ENCODE measurements at regions not wholly inside any gene's neighbourhood (a gene's known extent, or its start where the extent isn't known, plus 50 kb on each side); places are given as distances from the start of the nearest gene placed in this dataset.
"Not testable (repeated sequence)": the region's sequence is repeated elsewhere in the genome, so short reads cannot be mapped to it uniquely, and the experiment has no call there.

DNA sequence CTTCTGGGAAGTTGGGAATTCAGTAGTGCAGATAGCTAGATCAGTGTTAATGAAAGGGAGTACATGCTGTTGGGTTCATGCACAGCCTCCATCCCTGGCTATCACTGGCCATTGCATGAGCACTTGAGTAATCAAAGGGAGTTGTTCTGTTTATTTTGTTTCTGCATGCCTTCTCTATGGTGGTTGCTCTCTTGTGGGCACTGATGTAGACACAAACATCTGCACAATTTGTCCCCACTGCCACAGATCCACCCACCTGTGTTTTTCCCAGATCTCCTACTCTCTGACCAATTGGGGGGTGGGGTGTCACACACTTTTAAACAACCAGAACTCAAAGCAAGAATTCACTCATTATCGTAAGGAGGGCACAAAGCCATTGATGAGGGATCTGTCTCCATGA is 89.7 kb upstream of the DHRS4 start:
- DNase-seq = no peak

DNA sequence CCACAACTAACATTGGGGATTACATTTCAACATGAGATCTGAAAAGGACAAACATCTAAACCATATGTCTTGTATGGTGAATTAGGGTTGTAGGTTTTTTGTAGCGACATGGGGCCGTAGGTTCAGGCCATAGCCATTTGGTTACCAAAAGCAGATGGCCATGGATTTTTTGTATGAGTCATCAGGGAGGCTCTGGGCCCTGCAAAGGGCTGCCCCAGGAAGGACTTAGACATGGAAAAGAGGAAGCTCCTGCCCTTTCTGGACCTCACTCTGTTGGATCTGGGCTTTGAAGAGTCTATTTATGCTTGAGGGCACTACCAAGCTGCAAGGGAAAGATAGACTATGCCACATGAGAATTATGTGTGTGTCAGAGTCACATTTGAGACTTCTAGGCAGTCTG is 89.3 kb upstream of the DHRS4 start:
- no peak for DNase-seq

DNA sequence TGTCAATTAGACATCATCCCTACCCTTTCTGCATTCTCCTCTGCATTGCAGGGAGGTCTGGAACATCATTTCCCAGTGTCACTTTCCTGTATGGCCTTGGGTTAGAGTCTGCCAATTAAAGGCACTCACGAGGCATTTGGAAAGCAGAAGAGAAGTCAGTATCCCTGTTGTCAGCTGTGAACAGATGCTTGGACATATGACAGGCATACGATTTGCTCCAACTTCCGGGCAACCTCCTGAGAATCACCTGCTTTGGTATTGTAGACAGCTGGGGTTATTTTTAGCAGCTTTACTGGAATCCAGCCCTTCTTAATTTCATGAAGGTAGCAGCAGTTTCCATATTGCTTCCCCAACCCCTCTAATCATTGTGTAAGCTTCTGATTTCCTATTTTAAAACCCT is 88.7 kb upstream of the DHRS4 start:
- DNase-seq = no peak

DNA sequence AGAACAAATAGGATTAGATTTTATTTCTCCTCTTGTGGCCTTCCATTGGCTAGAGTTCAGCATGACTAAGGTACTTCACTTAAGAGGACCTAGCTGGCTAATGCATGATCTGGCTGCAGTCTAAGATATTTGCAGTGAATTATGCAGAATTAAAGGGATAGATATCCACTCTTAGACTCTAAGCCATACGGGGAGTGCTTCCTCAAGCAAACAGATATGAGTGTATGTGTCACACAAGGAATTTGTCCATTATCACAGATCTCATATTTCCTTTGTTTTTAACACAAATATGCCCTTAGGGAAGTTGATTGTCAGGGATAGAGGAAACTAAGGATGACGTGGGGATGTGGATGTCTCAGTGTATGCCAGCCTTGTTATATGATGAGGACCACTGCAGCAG is 88.1 kb upstream of the DHRS4 start:
- DNase-seq = no peak

DNA sequence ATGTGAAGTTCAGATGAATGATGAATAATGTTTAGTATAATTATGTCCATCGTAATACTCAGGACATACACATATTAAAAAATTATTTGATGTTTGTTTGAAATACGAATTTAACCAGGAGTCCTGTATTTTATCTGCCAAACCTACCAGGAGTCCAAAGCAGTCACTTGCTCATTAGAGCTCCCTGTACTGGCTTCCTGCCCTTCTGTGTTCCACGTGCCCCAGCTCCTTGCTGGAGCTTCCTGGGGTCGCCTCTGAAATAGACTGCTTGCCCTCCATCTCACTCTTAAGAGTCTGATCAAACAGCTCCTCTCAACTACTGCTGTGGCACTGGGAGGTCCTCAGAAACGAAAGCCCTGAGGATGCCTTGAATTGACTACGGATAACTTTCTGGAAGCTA is 87.3 kb upstream of the DHRS4 start:
- DNase-seq = no peak

DNA sequence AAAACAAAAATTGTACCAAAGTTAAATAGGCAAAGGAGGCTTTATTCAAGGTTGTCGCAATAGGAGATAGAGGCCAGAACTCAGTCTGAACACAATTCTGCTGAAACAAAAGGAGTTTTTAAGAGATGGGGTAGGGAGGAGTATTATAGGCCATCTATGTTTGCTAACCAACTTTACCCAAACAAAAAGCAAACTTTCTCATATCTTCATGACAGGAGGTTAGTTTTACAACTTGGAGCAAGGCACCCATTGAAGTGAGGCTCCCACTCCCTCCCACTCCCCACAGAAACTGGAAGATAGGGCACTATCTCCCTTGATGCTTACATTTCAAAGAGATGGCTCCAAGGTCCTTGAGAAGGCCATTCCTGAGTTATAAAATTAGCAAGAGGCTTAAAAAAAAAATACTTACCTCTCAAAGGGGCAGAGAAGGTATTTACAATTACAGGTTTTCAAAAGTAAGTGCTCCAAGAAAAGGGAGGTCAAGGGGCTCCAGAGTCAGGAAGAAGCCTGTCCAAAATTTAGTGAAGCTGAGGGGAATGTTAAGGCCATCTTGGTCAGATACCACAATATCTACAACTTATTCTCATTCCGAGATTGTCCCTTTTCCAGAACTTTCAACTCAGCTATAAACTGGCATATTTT is 84.4 kb upstream of the DHRS4 start:
- no peak for DNase-seq

DNA sequence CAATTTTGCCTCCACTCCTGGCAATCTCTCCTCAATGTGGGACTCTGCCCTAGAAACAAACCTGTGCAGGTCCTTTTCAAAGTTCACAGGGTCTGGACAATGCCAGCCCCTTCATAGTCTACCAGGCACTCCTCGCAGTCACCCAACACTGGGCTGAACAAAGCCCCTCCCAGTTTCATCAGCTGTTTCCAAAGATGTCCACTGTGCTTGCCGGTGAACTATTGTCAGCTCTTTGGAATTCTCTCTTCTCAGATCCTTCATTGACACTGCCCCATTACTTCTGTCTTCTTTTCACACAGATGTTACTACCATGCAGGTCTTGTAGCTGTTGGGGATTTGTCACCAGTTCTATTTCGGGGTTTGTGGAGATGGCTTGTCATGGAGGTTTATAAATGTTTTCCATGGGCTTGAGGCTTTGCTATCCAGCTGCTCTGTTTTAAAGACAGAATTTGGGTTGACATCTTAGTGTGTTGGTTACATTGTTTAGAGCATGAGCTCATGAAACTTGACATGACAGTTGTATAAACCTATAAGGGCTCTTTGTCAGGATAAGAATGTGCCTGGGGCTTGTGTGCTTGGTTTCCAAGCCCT is 77.3 kb upstream of the DHRS4 start:
- DNase-seq = no peak

DNA sequence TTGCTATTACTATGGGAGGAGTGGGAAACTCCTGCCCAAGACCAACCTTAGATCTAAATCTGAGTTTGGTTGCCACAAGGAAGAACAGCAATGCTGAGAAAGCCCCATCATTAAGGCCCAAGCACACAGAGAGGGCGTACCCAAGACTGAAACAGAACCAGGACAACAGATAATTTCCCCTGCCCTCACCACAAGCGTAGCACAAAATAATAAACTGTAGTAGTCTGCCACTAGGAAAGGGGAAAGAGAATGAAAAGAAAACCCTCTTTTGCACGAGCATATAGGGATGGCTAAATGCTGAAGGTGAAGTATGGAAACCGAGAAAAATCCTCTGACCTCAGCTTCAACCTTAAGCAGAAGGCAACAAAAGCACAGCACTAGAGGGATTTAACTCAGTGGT is 76.5 kb upstream of the DHRS4 start:
- no peak for DNase-seq

DNA sequence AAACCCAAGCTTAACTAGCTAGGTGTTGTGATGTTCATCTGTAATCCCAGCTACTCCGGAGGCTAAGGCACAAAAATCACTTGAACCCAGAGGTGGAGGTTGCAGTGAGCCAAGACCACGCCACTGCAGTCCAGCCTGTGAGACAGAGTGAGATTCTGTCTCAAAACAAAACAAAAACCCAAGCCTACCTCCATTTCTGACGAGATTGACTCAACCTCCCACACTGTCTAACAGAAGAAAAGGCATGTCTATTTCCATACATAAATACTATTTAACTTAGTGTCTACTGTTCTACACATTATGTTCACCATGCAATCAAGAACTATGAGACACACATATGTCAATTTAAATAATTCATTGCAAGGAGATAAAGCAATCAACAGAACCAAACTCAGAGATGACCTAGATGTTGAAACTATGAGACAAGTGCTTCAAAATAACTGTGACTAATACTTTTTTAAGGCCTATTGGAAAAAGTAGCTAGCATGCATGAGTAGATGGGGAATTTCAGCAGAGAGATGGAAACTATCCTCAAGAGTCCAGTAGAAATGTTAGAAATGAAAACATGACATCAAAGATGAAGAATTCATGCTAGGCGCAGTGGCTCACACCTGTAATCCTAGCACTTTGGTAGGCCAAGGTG is 75.9 kb upstream of the DHRS4 start:
- DNase-seq = no peak

DNA sequence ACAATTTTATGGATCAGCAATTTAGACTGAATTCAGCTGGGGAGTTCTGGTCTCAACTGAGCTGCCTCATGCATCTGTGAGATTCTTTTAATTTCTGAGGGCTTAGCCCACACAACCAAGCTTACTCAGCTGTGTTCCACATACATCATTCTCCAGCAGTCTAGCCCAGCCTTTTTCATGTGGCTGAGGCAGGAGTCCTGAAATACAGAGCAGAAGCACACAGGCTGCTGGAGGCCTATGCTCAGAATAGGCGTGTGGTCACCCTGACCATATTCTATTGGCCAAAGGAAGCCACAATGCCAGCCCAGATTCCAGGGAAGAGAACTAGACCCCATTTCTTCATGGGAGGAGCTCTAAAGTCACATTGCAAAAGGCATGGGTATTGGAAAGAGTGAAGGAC is 72.3 kb upstream of the DHRS4 start:
- DNase-seq = no peak

DNA sequence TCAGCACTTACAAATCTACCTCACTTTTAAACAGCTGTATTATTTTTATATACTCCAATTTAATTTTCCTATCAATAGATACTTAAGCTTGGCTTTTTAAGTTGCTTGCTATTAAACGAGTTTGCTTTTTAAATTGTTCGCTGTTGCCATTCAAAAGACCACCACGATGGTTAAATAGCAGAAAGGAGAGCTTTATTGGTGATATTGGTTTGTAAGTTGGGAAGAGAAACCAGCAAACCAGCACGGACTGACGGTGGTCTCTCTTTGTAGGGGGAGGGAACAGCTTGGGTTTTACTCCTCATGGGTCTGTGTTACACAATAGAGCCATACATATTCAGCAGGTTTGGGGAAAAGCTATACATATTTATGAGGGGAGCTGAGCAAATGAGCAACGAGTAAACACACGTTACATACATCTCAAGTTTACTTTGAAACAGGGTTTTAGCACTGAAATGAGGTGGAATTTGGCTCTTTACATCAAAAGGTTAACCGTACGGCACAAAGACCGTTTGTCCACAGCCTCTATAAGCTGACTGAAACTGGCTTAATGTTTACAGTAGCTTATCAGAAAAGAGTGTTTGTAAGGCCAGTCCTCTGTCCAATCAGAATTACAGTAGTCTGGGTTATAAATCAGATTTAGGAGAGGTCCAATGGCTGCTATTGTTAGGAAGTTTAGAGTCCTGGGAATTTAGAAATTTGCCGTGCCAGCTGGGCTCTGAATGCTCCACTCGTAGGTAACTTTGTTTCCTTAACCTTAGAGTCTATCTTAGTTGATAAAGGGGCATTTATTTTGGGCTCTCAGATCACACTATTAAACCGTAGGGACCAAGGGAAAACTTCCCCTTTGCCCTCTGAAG is 69.7 kb upstream of the DHRS4 start:
- no peak for DNase-seq

DNA sequence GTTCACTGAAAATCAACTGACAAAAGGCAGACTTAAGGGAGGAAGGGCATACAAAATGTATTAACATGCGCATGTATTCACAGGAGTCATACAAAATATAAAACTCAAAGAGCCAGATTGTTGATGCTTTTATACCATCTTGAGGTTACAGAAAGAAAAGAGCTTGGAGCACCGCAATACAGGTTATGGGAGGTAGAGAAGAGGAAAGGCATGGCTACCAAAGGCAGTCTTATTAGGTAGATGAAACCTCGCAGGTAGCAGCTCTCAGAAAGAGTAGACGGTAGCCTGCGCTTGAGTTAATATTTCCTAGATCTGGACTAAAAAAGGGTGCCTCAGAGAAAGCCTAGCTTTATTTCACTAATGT is 69.0 kb upstream of the DHRS4 start:
- no peak for DNase-seq

DNA sequence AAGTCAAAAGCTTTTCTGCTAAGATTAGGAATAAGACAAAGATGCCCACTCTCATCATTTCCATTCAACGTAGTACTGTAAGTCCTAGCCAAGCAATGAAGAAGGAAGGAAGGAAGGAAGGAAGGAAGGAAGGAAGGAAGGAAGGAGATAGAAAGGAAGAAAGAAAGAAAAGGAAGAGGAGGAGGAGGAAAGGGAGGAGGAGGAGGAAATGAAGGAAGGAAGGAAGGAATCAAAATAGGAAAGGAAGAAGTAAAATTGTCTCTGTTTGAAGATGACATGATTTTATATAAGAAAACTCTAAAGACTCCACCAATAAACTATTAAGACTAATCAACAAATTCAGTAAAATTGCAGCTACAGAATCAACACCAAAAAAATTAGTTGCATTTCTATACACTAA is 66.0 kb upstream of the DHRS4 start:
- DNase-seq = no peak

DNA sequence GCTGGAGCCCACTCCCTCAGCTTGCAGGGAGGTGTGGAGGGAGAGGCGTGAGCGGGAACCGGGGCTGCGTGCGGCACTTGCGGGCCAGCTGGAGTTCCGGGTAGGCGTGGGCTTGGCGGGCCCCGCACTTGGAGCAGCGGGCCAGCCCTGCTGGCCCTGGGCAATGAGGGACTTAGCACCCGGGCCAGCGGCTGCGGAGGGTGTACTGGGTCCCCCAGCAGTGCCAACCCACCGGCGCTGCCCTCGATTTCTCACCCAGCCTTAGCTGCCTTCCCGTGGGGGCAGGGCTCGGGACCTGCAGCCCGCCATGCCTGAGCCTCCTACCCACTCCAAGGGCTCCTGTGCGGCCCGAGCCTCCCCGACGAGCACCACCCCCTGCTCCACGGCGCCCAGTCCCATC is 61.9 kb upstream of the DHRS4 start:
- not testable (repeated sequence) for DNase-seq

DNA sequence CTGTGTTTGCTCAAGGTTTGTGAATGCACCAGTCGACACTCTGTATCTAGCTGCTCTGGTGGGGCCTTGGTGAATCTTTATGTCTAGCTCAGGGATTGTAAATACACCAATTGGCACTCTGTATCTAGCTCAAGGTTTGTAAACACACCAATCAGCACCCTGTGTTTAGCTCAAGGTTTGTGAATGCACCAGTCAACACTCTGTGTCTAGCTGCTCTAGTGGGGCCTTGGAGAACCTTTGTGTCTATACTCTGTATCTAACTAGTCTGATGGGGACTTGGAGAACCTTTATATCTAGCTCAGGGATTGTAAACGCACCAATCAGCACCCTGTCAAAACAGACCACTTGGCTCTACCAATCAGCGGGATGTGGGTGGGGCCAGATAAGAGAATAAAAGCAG is 61.3 kb upstream of the DHRS4 start:
- not testable (repeated sequence) for DNase-seq

DNA sequence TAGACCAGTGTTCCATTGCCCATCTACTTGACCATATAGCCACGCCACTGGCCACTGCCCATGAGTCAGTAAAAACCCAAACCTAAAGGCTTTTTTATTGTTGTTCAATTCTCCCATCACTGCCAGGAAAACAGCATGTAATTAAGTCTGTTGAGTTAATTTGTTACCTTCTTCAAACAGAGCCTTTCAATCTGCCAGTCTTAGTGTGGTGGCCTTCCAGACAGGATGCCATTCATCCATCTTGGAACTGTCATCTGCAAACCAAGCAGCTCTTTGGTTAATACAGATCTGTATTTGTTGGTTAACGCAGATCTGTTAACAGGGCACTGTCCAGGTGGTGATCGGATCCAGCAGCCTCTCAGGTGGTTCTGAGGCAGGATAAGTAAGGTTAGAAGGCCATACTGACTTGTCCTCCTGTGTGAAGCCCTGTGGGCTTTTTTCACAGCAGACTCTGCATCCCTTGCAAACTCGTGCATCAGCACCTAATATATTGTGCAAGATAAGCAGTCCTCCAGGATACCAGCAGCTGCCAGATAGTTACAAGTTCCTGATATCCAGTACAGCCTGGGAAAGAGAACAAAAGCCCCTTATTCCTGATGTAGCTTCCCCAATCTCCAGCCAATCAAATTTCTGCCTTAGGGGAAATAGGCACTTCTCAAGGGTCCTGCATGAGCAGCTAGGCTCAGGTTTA is 59.1 kb upstream of the DHRS4 start:
- no peak for DNase-seq

DNA sequence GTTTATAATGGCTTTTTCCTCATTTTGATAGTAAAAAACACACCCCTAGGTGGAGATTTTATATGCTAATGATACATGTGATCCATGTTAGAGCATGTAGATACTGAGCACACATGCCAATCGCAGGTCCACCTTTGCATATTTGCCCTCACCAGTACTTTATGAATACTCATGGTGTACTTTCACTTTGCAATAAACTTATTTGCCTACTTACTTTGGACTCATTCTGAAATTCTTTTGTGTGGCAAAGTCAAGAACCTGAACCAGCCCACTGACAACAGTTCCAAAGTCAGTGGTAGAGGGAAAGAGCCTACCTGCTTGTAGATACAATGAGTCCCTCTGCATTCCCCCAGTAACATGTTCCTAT is 58.5 kb upstream of the DHRS4 start:
- DNase-seq = no peak

DNA sequence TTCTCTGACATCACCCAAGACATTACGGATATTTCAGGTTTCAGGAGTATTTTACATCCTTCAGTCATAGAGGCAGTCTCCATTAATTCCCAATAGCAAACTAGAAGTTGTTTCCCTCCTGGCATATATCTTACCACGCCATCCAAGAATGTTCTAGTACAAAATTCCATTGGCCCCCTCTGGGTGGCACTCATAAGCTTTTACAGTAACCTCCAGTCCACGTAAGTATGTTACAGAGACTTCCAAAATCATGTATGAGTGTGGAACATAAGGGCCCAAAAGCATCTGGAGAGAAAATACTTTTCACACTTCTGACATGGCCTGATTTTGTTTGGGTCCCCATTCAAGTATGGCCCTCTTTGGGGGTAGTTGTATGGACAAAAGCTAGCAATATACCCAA is 58.1 kb upstream of the DHRS4 start:
- DNase-seq = peak; percentile 1

DNA sequence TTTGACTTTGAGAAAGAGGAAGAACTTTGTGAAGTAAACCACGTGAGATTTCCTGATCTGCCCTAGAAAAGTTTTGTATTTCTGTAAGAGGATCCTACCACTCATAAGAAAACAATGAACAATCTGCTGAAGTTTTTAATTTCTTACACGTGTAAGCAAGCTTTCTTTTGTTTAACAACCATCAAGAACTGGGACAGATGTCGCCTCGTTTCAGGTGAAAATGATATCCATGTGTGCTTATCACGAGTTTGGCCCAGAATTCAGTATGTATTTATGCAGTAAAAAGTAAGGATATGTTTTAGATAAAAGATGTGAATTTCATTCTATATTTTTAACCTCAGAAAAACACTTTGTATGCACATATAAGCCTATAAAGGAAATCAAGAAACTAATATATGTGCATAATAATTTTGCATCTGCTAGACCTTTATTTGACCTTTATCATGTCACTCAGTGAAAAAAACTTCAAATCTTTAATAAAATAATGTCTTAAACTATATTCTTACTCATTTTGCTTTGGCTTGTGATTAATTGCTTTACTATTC is 56.9 kb upstream of the DHRS4 start:
- DNase-seq = no peak

DNA sequence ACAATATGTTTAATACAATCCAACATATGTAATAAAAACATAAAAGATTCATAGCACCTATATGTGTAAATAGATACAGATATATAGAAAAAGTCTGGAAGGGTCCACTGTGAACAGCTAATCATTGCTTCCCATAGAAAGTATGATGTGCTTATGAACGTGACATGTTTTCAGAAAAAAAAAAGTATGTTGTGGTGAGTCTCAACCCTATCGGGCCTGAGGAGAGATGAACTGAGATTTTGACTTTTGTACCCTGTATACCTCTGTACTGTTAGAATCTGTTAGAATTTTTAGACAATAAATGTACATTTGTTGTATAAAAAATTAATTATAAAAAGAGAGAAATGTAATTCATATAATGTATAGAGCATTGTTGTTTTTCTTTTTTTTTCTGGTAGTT is 56.3 kb upstream of the DHRS4 start:
- DNase-seq = not testable (repeated sequence)

DNA sequence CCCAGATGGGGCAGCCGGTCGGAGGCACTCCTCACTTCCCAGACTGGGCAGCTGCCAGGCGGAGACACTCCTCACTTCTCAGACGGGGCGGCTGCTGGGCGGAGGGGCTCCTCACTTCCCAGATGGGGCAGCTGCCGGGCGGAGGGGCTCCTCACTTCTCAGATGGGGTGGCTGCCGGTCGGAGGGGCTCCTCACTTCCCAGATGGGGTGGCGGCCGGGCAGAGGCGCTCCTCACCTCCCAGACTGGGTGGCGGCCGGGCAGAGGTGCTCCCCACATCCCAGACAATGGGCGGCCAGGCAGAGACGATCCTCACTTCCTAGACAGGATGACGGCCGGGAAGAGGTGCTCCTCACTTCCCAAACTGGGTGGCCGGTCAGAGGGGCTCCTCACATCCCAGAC is 55.2 kb upstream of the DHRS4 start:
- DNase-seq = not testable (repeated sequence)

DNA sequence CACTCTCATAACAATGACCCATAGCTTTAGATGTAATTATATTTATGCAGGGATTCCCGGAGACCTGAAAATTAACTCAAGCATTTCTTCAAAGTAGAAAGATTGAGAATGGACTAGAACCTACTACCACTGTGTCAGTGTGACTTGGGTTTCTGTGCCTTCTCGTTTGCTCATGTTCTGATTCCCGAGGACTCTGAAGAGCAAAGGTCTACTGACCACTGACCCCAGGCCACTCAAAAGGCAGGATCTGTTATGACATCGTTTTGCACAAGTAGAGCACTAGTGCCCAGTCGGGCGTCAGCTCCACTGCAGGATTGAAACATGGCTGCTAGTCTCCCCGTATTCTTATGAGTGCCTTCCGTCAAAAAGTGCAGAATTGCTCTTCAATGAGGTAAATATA is 53.8 kb upstream of the DHRS4 start:
- DNase-seq = no peak

DNA sequence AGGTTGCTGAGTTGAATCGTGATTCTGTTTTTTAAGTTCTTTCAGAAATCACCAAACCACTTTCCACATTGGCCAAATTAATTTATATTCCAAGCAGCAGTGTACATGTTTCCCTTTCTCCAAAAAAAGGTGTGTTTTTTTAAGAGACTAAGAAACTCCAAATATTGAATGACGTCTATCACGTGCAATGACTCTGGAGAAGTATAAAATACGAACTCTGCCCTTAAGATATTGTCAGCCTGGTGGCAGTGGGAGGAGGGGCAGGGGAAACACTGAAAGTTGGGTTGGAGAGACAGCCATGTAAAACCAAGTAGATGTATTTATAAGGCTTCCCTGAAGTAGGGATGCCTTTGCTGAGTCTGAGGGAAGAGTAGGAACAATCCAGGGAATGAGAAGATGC is 50.1 kb upstream of the DHRS4 start:
- DNase-seq = no peak
